AG10803 (cell line): ENCODE measurements at regions not wholly inside any gene's neighbourhood (a gene's known extent, or its start where the extent isn't known, plus 50 kb on each side); places are given as distances from the start of the nearest gene placed in this dataset.
A peak's percentile ranks its signal among the peaks of the same experiment; 100 is the strongest.
"Not testable (repeated sequence)": the region's sequence is repeated elsewhere in the genome, so short reads cannot be mapped to it uniquely, and the experiment has no call there.

Experiments used
- DNase-seq: peaks from one replicate; pipeline ENCODE4 v3.0.0; 2010; ENCODE audit warnings: low read depth
- H3K4me3 ChIP-seq: 2 replicates; pipeline ENCODE4 v1.5.1; 2011; ENCODE audit warnings: mild to moderate bottlenecking, low read length, control low read depth
- CTCF ChIP-seq: conservative IDR thresholded peaks from 2 replicates; pipeline ENCODE4 v1.5.1; 2011; ENCODE audit warnings: mild to moderate bottlenecking, low read length, control low read depth, inconsistent platforms

- no peak for TF ChIP-seq CTCF
- DNase-seq: no peak
- no peak overlapping the region for H3K4me3 ChIP-seq
Measured at GRCh38 chr10:35784751-35785150, 142.7 kb upstream of the FZD8 start.

- TF ChIP-seq CTCF: no peak
- H3K4me3 ChIP-seq: no peak overlapping the region
- peak; percentile 9 for DNase-seq
Measured at GRCh38 chr10:35783305-35783838, 141.3 kb upstream of the FZD8 start.

GRCh38 chr10:35781643-35782035 lies 139.5 kb upstream of the FZD8 start:
- DNase-seq: no peak
- peak; percentile 16; the same call in 1 of the 2 replicates for TF ChIP-seq CTCF
- no peak overlapping the region for H3K4me3 ChIP-seq

GRCh38 chr10:35780970-35781642 lies 139.0 kb upstream of the FZD8 start:
- DNase-seq: no peak
- TF ChIP-seq CTCF: 0 out of 2 replicates have a peak, but pooled peaks have one; percentile 10
- no peak overlapping the region for H3K4me3 ChIP-seq

GRCh38 chr10:35778306-35778705 lies 136.2 kb upstream of the FZD8 start:
- TF ChIP-seq CTCF: no peak
- DNase-seq: no peak
- no peak overlapping the region for H3K4me3 ChIP-seq

- H3K4me3 ChIP-seq, DNase-seq: not testable (repeated sequence)
Measured at GRCh38 chr10:35776557-35776956, 134.5 kb upstream of the FZD8 start.

- no peak overlapping the region for H3K4me3 ChIP-seq
- DNase-seq: no peak
- TF ChIP-seq CTCF: no peak
Measured at GRCh38 chr10:35774109-35774508, 132.0 kb upstream of the FZD8 start.
